SK-N-SH treated with all-trans-retinoic acid at 6 μM for 48 hours (cell line): ENCODE measurements at regions not wholly inside any gene's neighbourhood (a gene's known extent, or its start where the extent isn't known, plus 50 kb on each side); places are given as distances from the start of the nearest gene placed in this dataset.
A peak's percentile ranks its signal among the peaks of the same experiment; 100 is the strongest.

ENCODE experiments used
- ATAC-seq: fragments of 200-7000 bp; cut with Tn5 transposase; 3 replicates; pipeline ENCODE4 v1.9.1; 2020; ENCODE audit warnings: mild to moderate bottlenecking, moderate library complexity
- ARNTL ChIP-seq: fragments of 450-650 bp; formaldehyde crosslinking; IDR thresholded peaks from 2 replicates; pipeline ENCODE4 v1.5.0; 2020; ENCODE audit warnings: low read depth, mild to moderate bottlenecking, moderate library complexity, borderline replicate concordance
- BACH2 ChIP-seq: fragments of 250-450 bp; sonication (Bioruptor Pico); IDR thresholded peaks from 2 replicates; pipeline ENCODE4 v1.9.0; 2021; ENCODE audit warnings: mild to moderate bottlenecking, borderline replicate concordance
- ESRRG ChIP-seq: fragments of 250-450 bp; sonication (Bioruptor Pico); IDR thresholded peaks from 2 replicates; pipeline ENCODE4 v1.6.1; 2021; ENCODE audit warnings: mild to moderate bottlenecking
- GLIS3 ChIP-seq: fragments of 250-450 bp; sonication (Bioruptor Pico); IDR thresholded peaks from 2 replicates; pipeline ENCODE4 v1.5.0; 2020; ENCODE audit warnings: mild to moderate bottlenecking, moderate library complexity
- ISL1 ChIP-seq: fragments of 250-450 bp; sonication (Bioruptor Pico); IDR thresholded peaks from 2 replicates; pipeline ENCODE4 v2.1.2; 2022; ENCODE audit warnings: mild to moderate bottlenecking, moderate library complexity
- OSR1 ChIP-seq: fragments of 250-450 bp; sonication (Bioruptor Pico); IDR thresholded peaks from 2 replicates; pipeline ENCODE4 v1.8.0; 2022; ENCODE audit warnings: moderate library complexity, mild to moderate bottlenecking, inconsistent platforms
- PPARA ChIP-seq: fragments of 250-450 bp; sonication (Bioruptor Pico); IDR thresholded peaks from 2 replicates; pipeline ENCODE4 v1.5.0; 2020; ENCODE audit warnings: mild to moderate bottlenecking, borderline replicate concordance
- RARB ChIP-seq: fragments of 250-450 bp; sonication (Bioruptor Pico); IDR thresholded peaks from 2 replicates; pipeline ENCODE4 v1.8.0; 2021; ENCODE audit warnings: mild to moderate bottlenecking, moderate library complexity
- SNAI2 ChIP-seq: fragments of 250-450 bp; sonication (Bioruptor Pico); IDR thresholded peaks from 2 replicates; pipeline ENCODE4 v1.5.0; 2020; ENCODE audit warnings: mild to moderate bottlenecking, moderate library complexity
- TCF4 ChIP-seq: fragments of 250-450 bp; sonication (Bioruptor Pico); IDR thresholded peaks from 2 replicates; pipeline ENCODE4 v1.8.0; 2021; ENCODE audit warnings: mild to moderate bottlenecking, moderate library complexity, borderline replicate concordance
- ZC3H10 ChIP-seq: fragments of 250-450 bp; sonication (Bioruptor Pico); IDR thresholded peaks from 2 replicates; pipeline ENCODE4 v1.5.1; 2021; ENCODE audit warnings: mild to moderate bottlenecking, moderate library complexity
- ZFP3 ChIP-seq: fragments of 250-450 bp; sonication (Bioruptor Pico); IDR thresholded peaks from 2 replicates; pipeline ENCODE4 v1.5.0; 2020; ENCODE audit warnings: mild to moderate bottlenecking, moderate library complexity
- ZFP30 ChIP-seq: fragments of 450-650 bp; formaldehyde crosslinking; IDR thresholded peaks from 2 replicates; pipeline ENCODE4 v1.5.0; 2022; ENCODE audit warnings: mild to moderate bottlenecking, moderate library complexity
- ZNF565 ChIP-seq: fragments of 450-650 bp; formaldehyde crosslinking; conservative IDR thresholded peaks from 2 replicates; pipeline ENCODE4 v1.5.0; 2020; ENCODE audit warnings: low read depth, mild to moderate bottlenecking, moderate library complexity
- ZNF70 ChIP-seq: fragments of 450-650 bp; formaldehyde crosslinking; IDR thresholded peaks from 2 replicates; pipeline ENCODE4 v1.5.0; 2020; ENCODE audit warnings: mild to moderate bottlenecking, moderate library complexity
- ZNF8 ChIP-seq: fragments of 450-650 bp; formaldehyde crosslinking; IDR thresholded peaks from 2 replicates; pipeline ENCODE4 v1.5.0; 2020; ENCODE audit warnings: mild to moderate bottlenecking, moderate library complexity
- TF ChIP-seq, protein P1 (sequence below): fragments of 250-450 bp; sonication (Bioruptor Pico); IDR thresholded peaks from 2 replicates; pipeline ENCODE4 v1.5.1; 2020; ENCODE audit warnings: low read depth, mild to moderate bottlenecking, moderate library complexity
- TF ChIP-seq, protein P2 (sequence below): fragments of 250-450 bp; sonication (Bioruptor Pico); IDR thresholded peaks from 2 replicates; pipeline ENCODE4 v1.8.0; 2020; ENCODE audit warnings: mild to moderate bottlenecking, moderate library complexity, borderline replicate concordance
- TF ChIP-seq, protein P3 (sequence below): fragments of 250-450 bp; sonication (Bioruptor Pico); IDR thresholded peaks from 2 replicates; pipeline ENCODE4 v1.5.1; 2021; ENCODE audit warnings: mild to moderate bottlenecking, moderate library complexity
- TF ChIP-seq, protein P4 (sequence below): fragments of 250-450 bp; sonication (Bioruptor Pico); IDR thresholded peaks from 2 replicates; pipeline ENCODE4 v1.5.0; 2020; ENCODE audit warnings: mild to moderate bottlenecking, moderate library complexity
- TF ChIP-seq, protein P5 (sequence below): fragments of 250-450 bp; sonication (Bioruptor Pico); IDR thresholded peaks from 2 replicates; pipeline ENCODE4 v1.8.0; 2021; ENCODE audit warnings: low read depth, mild to moderate bottlenecking, moderate library complexity, borderline replicate concordance

DNA sequence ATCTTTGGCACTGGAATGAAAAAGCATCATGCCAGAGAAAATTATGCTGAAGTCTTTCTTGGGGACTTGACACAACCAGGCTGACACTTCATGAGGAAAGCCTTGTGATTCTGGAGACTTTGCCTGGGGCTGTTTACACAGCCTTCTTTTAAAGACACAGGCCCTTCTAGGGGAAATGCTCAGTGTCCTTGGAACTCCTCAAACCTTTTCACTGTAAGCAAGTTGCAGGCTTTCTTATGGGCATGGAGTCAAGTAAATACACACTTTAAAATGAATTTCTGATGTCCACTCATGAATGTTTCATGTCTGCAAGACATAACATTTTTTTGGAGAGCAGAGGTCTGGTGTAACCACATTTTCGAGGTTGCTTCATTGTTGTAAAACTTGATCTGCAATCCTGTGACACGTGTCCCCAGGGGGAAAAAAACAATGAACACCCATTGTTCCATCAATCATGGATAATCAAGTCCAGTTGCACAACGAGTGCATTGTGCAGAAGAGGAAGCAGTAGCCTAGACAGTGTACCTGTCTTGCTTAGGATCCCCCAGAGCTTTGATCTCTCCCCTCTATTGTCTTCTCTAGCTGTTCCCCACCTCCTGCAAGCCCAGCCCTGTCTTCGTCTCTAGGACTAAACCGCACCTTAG, 155.1 kb upstream of the PRICKLE1 start:
- no peak for ATAC-seq
- TF ChIP-seq ZNF70 (CRISPR knock-in tag) (no peak), ESRRG (CRISPR knock-in tag) (no peak), ZFP30 (CRISPR knock-in tag) (no peak), PPARA (CRISPR knock-in tag) (no peak), RARB (no peak), ZC3H10 (CRISPR knock-in tag) (no peak), GLIS3 (CRISPR knock-in tag) (no peak), ZNF565 (CRISPR knock-in tag) (no peak), ZNF8 (no peak), ARNTL (no peak), BACH2 (no peak), SNAI2 (CRISPR knock-in tag) (no peak), OSR1 (CRISPR knock-in tag) (no peak), ZFP3 (CRISPR knock-in tag) (no peak)
- TF ChIP-seq, protein P1, sequence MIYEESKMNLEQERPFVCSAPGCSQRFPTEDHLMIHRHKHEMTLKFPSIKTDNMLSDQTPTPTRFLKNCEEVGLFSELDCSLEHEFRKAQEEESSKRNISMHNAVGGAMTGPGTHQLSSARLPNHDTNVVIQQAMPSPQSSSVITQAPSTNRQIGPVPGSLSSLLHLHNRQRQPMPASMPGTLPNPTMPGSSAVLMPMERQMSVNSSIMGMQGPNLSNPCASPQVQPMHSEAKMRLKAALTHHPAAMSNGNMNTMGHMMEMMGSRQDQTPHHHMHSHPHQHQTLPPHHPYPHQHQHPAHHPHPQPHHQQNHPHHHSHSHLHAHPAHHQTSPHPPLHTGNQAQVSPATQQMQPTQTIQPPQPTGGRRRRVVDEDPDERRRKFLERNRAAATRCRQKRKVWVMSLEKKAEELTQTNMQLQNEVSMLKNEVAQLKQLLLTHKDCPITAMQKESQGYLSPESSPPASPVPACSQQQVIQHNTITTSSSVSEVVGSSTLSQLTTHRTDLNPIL (CRISPR knock-in tag) = no peak
- TF ChIP-seq, protein P2, sequence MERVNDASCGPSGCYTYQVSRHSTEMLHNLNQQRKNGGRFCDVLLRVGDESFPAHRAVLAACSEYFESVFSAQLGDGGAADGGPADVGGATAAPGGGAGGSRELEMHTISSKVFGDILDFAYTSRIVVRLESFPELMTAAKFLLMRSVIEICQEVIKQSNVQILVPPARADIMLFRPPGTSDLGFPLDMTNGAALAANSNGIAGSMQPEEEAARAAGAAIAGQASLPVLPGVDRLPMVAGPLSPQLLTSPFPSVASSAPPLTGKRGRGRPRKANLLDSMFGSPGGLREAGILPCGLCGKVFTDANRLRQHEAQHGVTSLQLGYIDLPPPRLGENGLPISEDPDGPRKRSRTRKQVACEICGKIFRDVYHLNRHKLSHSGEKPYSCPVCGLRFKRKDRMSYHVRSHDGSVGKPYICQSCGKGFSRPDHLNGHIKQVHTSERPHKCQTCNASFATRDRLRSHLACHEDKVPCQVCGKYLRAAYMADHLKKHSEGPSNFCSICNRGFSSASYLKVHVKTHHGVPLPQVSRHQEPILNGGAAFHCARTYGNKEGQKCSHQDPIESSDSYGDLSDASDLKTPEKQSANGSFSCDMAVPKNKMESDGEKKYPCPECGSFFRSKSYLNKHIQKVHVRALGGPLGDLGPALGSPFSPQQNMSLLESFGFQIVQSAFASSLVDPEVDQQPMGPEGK (CRISPR knock-in tag) = no peak
- TF ChIP-seq, protein P3, sequence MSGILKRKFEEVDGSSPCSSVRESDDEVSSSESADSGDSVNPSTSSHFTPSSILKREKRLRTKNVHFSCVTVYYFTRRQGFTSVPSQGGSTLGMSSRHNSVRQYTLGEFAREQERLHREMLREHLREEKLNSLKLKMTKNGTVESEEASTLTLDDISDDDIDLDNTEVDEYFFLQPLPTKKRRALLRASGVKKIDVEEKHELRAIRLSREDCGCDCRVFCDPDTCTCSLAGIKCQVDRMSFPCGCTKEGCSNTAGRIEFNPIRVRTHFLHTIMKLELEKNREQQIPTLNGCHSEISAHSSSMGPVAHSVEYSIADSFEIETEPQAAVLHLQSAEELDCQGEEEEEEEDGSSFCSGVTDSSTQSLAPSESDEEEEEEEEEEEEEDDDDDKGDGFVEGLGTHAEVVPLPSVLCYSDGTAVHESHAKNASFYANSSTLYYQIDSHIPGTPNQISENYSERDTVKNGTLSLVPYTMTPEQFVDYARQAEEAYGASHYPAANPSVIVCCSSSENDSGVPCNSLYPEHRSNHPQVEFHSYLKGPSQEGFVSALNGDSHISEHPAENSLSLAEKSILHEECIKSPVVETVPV = no peak
- TF ChIP-seq, all 23 proteins: peak for 0

DNA sequence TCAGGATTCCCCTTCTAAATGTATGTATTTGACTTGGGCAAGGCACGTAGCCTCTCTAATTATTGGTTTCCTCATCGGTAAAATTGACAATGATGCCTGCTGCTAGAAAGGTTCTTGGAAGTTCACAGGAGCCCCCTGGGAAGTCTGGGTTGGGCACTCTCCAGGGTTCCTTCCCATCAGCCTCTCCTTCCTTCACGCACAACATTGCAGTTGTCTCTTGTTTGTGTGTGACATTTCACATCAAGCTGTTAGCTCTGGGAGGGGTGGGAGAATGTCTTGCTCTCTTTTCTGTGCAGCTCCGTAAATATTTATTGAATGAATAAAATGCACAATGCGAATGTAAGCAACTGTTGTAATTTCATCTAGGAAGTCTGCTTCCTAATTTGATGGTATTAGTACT, 153.2 kb upstream of the PRICKLE1 start:
- no peak for ATAC-seq
- TF ChIP-seq, protein P3 = no peak
- TF ChIP-seq SNAI2 (CRISPR knock-in tag) (no peak), ARNTL (no peak), GLIS3 (CRISPR knock-in tag) (no peak), BACH2 (no peak), ZNF8 (no peak), TCF4 (CRISPR knock-in tag) (no peak)
- TF ChIP-seq, protein P4, sequence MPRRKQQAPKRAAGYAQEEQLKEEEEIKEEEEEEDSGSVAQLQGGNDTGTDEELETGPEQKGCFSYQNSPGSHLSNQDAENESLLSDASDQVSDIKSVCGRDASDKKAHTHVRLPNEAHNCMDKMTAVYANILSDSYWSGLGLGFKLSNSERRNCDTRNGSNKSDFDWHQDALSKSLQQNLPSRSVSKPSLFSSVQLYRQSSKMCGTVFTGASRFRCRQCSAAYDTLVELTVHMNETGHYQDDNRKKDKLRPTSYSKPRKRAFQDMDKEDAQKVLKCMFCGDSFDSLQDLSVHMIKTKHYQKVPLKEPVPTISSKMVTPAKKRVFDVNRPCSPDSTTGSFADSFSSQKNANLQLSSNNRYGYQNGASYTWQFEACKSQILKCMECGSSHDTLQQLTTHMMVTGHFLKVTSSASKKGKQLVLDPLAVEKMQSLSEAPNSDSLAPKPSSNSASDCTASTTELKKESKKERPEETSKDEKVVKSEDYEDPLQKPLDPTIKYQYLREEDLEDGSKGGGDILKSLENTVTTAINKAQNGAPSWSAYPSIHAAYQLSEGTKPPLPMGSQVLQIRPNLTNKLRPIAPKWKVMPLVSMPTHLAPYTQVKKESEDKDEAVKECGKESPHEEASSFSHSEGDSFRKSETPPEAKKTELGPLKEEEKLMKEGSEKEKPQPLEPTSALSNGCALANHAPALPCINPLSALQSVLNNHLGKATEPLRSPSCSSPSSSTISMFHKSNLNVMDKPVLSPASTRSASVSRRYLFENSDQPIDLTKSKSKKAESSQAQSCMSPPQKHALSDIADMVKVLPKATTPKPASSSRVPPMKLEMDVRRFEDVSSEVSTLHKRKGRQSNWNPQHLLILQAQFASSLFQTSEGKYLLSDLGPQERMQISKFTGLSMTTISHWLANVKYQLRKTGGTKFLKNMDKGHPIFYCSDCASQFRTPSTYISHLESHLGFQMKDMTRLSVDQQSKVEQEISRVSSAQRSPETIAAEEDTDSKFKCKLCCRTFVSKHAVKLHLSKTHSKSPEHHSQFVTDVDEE (CRISPR knock-in tag) = no peak

DNA sequence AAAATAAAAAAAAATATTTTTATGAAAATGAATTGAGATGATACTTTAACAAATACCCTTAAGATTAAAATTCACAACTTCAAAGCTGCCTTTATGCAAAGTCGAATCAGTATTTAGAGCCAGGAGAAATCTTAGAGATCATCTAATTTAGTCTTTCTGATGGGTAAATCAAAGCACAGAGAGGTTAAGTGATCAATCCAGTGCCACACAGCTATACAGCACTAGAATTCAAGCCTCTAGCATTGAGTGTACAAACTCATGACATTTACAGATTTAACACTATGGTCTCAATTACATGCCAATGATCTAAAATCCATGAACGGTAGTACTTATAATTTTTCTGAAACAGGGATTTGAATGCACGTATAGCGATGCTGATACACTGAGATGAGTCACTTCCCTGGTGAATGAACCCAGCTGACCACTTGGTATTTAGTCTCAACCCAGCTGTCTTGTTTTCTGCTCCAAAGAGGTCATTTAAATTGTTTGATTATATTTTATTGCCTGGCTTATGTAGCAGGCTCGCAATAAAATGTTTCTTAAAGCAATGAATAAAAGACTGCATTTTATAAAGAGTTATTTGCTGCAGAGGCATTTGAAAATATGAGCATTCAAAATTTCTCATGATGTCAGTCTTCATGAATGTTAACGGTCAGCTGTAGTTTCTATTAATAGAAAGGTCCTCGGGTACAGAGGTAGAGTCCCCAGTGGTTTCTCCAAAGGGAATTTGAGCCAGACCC, 152.4 kb upstream of the PRICKLE1 start:
- TF ChIP-seq, protein P2 (CRISPR knock-in tag) = no peak
- TF ChIP-seq, protein P1 (CRISPR knock-in tag) = peak; percentile 92
- TF ChIP-seq, protein P5, sequence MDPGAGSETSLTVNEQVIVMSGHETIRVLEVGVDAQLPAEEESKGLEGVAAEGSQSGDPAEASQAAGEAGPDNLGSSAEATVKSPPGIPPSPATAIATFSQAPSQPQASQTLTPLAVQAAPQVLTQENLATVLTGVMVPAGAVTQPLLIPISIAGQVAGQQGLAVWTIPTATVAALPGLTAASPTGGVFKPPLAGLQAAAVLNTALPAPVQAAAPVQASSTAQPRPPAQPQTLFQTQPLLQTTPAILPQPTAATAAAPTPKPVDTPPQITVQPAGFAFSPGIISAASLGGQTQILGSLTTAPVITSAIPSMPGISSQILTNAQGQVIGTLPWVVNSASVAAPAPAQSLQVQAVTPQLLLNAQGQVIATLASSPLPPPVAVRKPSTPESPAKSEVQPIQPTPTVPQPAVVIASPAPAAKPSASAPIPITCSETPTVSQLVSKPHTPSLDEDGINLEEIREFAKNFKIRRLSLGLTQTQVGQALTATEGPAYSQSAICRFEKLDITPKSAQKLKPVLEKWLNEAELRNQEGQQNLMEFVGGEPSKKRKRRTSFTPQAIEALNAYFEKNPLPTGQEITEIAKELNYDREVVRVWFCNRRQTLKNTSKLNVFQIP (CRISPR knock-in tag) = no peak
- TF ChIP-seq BACH2 = no peak
- no peak for TF ChIP-seq OSR1 (CRISPR knock-in tag)
- TF ChIP-seq ZNF565 (CRISPR knock-in tag) = no peak
- TF ChIP-seq TCF4 (CRISPR knock-in tag) = 0 out of 2 replicates have a peak, but pooled peaks have one; percentile 21
- no peak for TF ChIP-seq ZC3H10 (CRISPR knock-in tag)
- TF ChIP-seq ZFP30 (CRISPR knock-in tag) = no peak
- TF ChIP-seq ISL1 = peak; percentile 92
- no peak for ATAC-seq
